ENCODE measurements at regions not wholly inside any gene's neighbourhood (a gene's known extent, or its start where the extent isn't known, plus 50 kb on each side); places are given as distances from the start of the nearest gene placed in this dataset.
"Not testable (repeated sequence)": the region's sequence is repeated elsewhere in the genome, so short reads cannot be mapped to it uniquely, and the experiment has no call there.

- FAIRE-seq (no peak), DNase-seq (ENCODE audit: insufficient read length) (no peak)
- no peak for TF ChIP-seq POLR2AphosphoS5 (IDR thresholded peaks at IDR 0.05; ENCODE audit: low read depth, low read length)
- TF ChIP-seq POLR2A (IDR thresholded peaks at IDR 0.05; ENCODE audit: low read depth, low read length): no peak
- no peak for TF ChIP-seq TAF1 (IDR thresholded peaks at IDR 0.05; ENCODE audit: borderline replicate concordance, low read depth, low read length)
These were observed 116.7 kb upstream of the PRSS16 start for GRCh38 chr6:27130668-27131428.

GRCh38 chr6:27132282-27132531, 115.3 kb upstream of the PRSS16 start:
- TF ChIP-seq POLR2A (IDR thresholded peaks at IDR 0.05; ENCODE audit: low read depth, low read length) (peak; percentile 89), POLR2AphosphoS5 (IDR thresholded peaks at IDR 0.05; ENCODE audit: low read depth, low read length) (peak; percentile 97)
- FAIRE-seq: not testable (repeated sequence)

GRCh38 chr6:27132532-27133280, 114.8 kb upstream of the PRSS16 start:
- TF ChIP-seq TAF1 (IDR thresholded peaks at IDR 0.05; ENCODE audit: borderline replicate concordance, low read depth, low read length) (peak; percentile 77; the same call in 1 of the 2 replicates), POLR2AphosphoS5 (IDR thresholded peaks at IDR 0.05; ENCODE audit: low read depth, low read length) (peak; percentile 94), POLR2A (IDR thresholded peaks at IDR 0.05; ENCODE audit: low read depth, low read length) (peak; percentile 90)
- peak; percentile 60 for DNase-seq (ENCODE audit: insufficient read length)
- FAIRE-seq: peak; percentile 91

More at GRCh38 chr6:27132282-27132531, 115.3 kb upstream of the PRSS16 start:
- not testable (repeated sequence) for DNase-seq (ENCODE audit: insufficient read length)

GRCh38 chr6:27133281-27134227, 113.9 kb upstream of the PRSS16 start:
- DNase-seq (ENCODE audit: insufficient read length): no peak
- FAIRE-seq: peak; percentile 73
- peak; percentile 92 for TF ChIP-seq POLR2AphosphoS5 (IDR thresholded peaks at IDR 0.05; ENCODE audit: low read depth, low read length)
- TF ChIP-seq TAF1 (IDR thresholded peaks at IDR 0.05; ENCODE audit: borderline replicate concordance, low read depth, low read length): no peak
- TF ChIP-seq POLR2A (IDR thresholded peaks at IDR 0.05; ENCODE audit: low read depth, low read length): peak; percentile 85

- FAIRE-seq (no peak), DNase-seq (ENCODE audit: insufficient read length) (no peak)
- TF ChIP-seq TAF1 (IDR thresholded peaks at IDR 0.05; ENCODE audit: borderline replicate concordance, low read depth, low read length) (no peak), POLR2AphosphoS5 (IDR thresholded peaks at IDR 0.05; ENCODE audit: low read depth, low read length) (no peak), POLR2A (IDR thresholded peaks at IDR 0.05; ENCODE audit: low read depth, low read length) (no peak)
These were observed 112.3 kb upstream of the PRSS16 start for GRCh38 chr6:27135087-27135657.

- DNase-seq (ENCODE audit: insufficient read length) (no peak), FAIRE-seq (no peak)
- TF ChIP-seq POLR2A (IDR thresholded peaks at IDR 0.05; ENCODE audit: low read depth, low read length) (no peak), TAF1 (IDR thresholded peaks at IDR 0.05; ENCODE audit: borderline replicate concordance, low read depth, low read length) (no peak), POLR2AphosphoS5 (IDR thresholded peaks at IDR 0.05; ENCODE audit: low read depth, low read length) (no peak)
These were observed 111.3 kb upstream of the PRSS16 start for GRCh38 chr6:27136077-27136644.

- DNase-seq (ENCODE audit: insufficient read length) (no peak), FAIRE-seq (no peak)
- TF ChIP-seq TAF1 (IDR thresholded peaks at IDR 0.05; ENCODE audit: borderline replicate concordance, low read depth, low read length) (no peak), POLR2AphosphoS5 (IDR thresholded peaks at IDR 0.05; ENCODE audit: low read depth, low read length) (no peak), POLR2A (IDR thresholded peaks at IDR 0.05; ENCODE audit: low read depth, low read length) (no peak)
These were observed 110.3 kb upstream of the PRSS16 start for GRCh38 chr6:27136978-27137814.

GRCh38 chr6:27138406-27138805, 109.1 kb upstream of the PRSS16 start:
- no peak for FAIRE-seq
- no peak for DNase-seq (ENCODE audit: insufficient read length)
- TF ChIP-seq POLR2AphosphoS5 (IDR thresholded peaks at IDR 0.05; ENCODE audit: low read depth, low read length): no peak

GRCh38 chr6:27138837-27139755, 108.4 kb upstream of the PRSS16 start:
- peak; percentile 96 for FAIRE-seq
- peak; percentile 97 for TF ChIP-seq POLR2AphosphoS5 (IDR thresholded peaks at IDR 0.05; ENCODE audit: low read depth, low read length)
- TF ChIP-seq POLR2A (IDR thresholded peaks at IDR 0.05; ENCODE audit: low read depth, low read length): peak; percentile 96
- peak; percentile 60; the same call in 1 of the 2 replicates for TF ChIP-seq TAF1 (IDR thresholded peaks at IDR 0.05; ENCODE audit: borderline replicate concordance, low read depth, low read length)
- DNase-seq (ENCODE audit: insufficient read length): no peak

Data from GM12892 (cell line).